OCI-LY3 (cell line): ENCODE measurements at regions not wholly inside any gene's neighbourhood (a gene's known extent, or its start where the extent isn't known, plus 50 kb on each side); places are given as distances from the start of the nearest gene placed in this dataset.

ENCODE experiments used
- EZH2phosphoT487 ChIP-seq: fragments of 200-600 bp; shearing (Covaris generic); IDR thresholded peaks from 2 replicates; pipeline ENCODE4 v1.6.1; 2018; ENCODE audit warnings: antibody characterized with exemption, mixed run types, low read depth
- TF ChIP-seq, protein P1 (sequence below): fragments of 200-600, 300-600 bp; sonication (generic); IDR thresholded peaks from 2 replicates; pipeline ENCODE4 v1.5.1; 2014; ENCODE audit warnings: antibody characterized with exemption, low read length, low read depth

- TF ChIP-seq EZH2phosphoT487: no peak
- TF ChIP-seq, protein P1, sequence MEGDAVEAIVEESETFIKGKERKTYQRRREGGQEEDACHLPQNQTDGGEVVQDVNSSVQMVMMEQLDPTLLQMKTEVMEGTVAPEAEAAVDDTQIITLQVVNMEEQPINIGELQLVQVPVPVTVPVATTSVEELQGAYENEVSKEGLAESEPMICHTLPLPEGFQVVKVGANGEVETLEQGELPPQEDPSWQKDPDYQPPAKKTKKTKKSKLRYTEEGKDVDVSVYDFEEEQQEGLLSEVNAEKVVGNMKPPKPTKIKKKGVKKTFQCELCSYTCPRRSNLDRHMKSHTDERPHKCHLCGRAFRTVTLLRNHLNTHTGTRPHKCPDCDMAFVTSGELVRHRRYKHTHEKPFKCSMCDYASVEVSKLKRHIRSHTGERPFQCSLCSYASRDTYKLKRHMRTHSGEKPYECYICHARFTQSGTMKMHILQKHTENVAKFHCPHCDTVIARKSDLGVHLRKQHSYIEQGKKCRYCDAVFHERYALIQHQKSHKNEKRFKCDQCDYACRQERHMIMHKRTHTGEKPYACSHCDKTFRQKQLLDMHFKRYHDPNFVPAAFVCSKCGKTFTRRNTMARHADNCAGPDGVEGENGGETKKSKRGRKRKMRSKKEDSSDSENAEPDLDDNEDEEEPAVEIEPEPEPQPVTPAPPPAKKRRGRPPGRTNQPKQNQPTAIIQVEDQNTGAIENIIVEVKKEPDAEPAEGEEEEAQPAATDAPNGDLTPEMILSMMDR: no peak
Observed at GRCh38 chr3:72100080-72100511, 315.1 kb upstream of the PROK2 start.
